ENCODE measurements at regions not wholly inside any gene's neighbourhood (a gene's known extent, or its start where the extent isn't known, plus 50 kb on each side); places are given as distances from the start of the nearest gene placed in this dataset.

DNA sequence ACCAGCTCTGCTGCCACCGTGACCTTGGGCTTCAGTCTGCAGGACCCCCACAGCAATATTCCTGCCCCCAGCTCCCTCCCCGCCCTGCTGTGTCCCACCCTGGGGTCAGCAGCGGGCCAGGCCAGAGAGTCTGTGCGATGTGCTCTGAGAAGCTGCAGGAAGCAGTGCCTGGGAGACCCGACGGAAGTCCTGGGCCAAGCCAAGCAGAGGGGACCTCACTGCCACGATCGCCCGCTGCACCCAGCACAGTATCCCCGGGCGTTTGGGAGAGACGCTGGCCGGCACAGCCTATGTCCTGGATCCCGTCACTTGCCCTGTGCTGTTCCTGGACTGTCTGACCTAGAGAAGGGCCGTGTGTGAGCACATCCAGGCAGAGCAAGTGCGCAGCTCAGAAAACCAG lies 106.6 kb upstream of the TTC34 start:
- H3K4me1 ChIP-seq (ENCODE audit: insufficient read depth, poor library complexity, severe bottlenecking): no peaks in the 10 kb centered on the region
- no peak for ATAC-seq (ENCODE audit: low read depth)

GRCh38 chr1:2908561-2908960 lies 107.1 kb upstream of the TTC34 start:
- H3K9me3 ChIP-seq (ENCODE audit: severe bottlenecking): no peaks in the 10 kb centered on the region
- DNase-seq (ENCODE audit: low spot score) (no peak), ATAC-seq (ENCODE audit: low read depth) (no peak)
- TF ChIP-seq, protein P1, sequence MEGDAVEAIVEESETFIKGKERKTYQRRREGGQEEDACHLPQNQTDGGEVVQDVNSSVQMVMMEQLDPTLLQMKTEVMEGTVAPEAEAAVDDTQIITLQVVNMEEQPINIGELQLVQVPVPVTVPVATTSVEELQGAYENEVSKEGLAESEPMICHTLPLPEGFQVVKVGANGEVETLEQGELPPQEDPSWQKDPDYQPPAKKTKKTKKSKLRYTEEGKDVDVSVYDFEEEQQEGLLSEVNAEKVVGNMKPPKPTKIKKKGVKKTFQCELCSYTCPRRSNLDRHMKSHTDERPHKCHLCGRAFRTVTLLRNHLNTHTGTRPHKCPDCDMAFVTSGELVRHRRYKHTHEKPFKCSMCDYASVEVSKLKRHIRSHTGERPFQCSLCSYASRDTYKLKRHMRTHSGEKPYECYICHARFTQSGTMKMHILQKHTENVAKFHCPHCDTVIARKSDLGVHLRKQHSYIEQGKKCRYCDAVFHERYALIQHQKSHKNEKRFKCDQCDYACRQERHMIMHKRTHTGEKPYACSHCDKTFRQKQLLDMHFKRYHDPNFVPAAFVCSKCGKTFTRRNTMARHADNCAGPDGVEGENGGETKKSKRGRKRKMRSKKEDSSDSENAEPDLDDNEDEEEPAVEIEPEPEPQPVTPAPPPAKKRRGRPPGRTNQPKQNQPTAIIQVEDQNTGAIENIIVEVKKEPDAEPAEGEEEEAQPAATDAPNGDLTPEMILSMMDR (IDR thresholded peaks at IDR 0.05; ENCODE audit: poor library complexity, severe bottlenecking): no peak
- H3K27ac ChIP-seq (ENCODE audit: poor library complexity, severe bottlenecking): no peak overlapping the region
- no peaks in the 10 kb centered on the region for H3K36me3 ChIP-seq (ENCODE audit: low read depth)
- H3K4me1 ChIP-seq (ENCODE audit: insufficient read depth, poor library complexity, severe bottlenecking): no peaks in the 10 kb centered on the region
- no peak overlapping the region for H3K4me3 ChIP-seq (ENCODE audit: severe bottlenecking)
- no peaks in the 10 kb centered on the region for H3K27me3 ChIP-seq (ENCODE audit: insufficient read depth, poor library complexity, severe bottlenecking)

More for the DNA sequence above, 106.6 kb upstream of the TTC34 start:
- no peak overlapping the region for H3K27ac ChIP-seq (ENCODE audit: poor library complexity, severe bottlenecking)
- H3K4me3 ChIP-seq (ENCODE audit: severe bottlenecking): no peak overlapping the region
- TF ChIP-seq, protein P1 (IDR thresholded peaks at IDR 0.05; ENCODE audit: poor library complexity, severe bottlenecking): no peak
- no peak for DNase-seq (ENCODE audit: low spot score)
- no peaks in the 10 kb centered on the region for H3K27me3 ChIP-seq (ENCODE audit: insufficient read depth, poor library complexity, severe bottlenecking)
- no peaks in the 10 kb centered on the region for H3K36me3 ChIP-seq (ENCODE audit: low read depth)
- H3K9me3 ChIP-seq (ENCODE audit: severe bottlenecking): no peaks in the 10 kb centered on the region

DNA sequence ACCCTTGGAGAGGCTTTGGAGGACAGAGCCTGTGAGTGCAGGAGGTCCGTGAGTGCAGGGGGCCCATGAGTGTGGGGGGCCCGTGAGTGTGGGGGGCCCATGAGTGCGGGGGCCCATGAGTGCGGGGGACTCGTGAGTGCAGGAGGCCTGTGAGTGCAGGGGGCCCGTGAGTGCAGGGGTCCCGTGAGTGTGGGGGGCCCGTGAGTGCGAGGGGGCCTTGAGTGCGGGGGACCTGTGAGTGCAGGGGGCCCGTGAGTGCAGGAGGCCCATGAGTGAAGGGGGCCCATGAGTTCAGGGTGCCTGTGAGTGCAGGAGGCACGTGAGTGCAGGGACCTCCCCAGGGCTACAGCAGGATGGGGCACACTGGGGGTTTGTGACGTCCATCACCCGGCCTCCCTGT lies 108.3 kb upstream of the TTC34 start:
- Histone ChIP-seq H3K4me1 (ENCODE audit: insufficient read depth, poor library complexity, severe bottlenecking) (no peaks in the 10 kb centered on the region), H3K27ac (ENCODE audit: poor library complexity, severe bottlenecking) (no peak overlapping the region), H3K36me3 (ENCODE audit: low read depth) (no peaks in the 10 kb centered on the region), H3K27me3 (ENCODE audit: insufficient read depth, poor library complexity, severe bottlenecking) (no peaks in the 10 kb centered on the region), H3K4me3 (ENCODE audit: severe bottlenecking) (no peak overlapping the region), H3K9me3 (ENCODE audit: severe bottlenecking) (no peaks in the 10 kb centered on the region)
- no peak for DNase-seq (ENCODE audit: low spot score)
- ATAC-seq (ENCODE audit: low read depth): no peak
- TF ChIP-seq, protein P1 (IDR thresholded peaks at IDR 0.05; ENCODE audit: poor library complexity, severe bottlenecking): no peak

DNA sequence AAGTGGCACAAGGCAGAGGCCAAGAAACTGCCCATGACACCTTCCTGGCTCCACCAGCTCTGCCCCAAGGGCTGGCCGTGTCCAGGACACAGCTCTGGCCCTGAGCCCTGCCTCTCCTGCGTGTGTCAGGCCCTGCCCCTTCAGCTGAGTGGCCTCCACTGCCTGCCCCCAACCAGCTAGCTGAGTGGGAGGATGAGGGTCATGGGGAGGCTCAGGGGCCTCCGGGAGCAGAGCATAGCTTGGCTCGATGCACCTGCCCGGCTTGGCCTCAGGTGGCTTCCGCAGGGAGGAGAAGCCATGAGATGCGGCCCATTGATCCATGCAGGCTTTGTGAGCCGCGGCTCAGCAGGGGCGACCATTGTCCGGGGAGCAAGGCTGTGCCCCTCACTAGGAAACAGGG lies 108.7 kb upstream of the TTC34 start:
- Histone ChIP-seq H3K4me3 (ENCODE audit: severe bottlenecking) (no peak overlapping the region), H3K27me3 (ENCODE audit: insufficient read depth, poor library complexity, severe bottlenecking) (no peaks in the 10 kb centered on the region), H3K4me1 (ENCODE audit: insufficient read depth, poor library complexity, severe bottlenecking) (no peaks in the 10 kb centered on the region), H3K9me3 (ENCODE audit: severe bottlenecking) (no peaks in the 10 kb centered on the region), H3K36me3 (ENCODE audit: low read depth) (no peaks in the 10 kb centered on the region), H3K27ac (ENCODE audit: poor library complexity, severe bottlenecking) (no peak overlapping the region)
- DNase-seq (ENCODE audit: low spot score) (no peak), ATAC-seq (ENCODE audit: low read depth) (no peak)
- TF ChIP-seq, protein P1 (IDR thresholded peaks at IDR 0.05; ENCODE audit: poor library complexity, severe bottlenecking): no peak

DNA sequence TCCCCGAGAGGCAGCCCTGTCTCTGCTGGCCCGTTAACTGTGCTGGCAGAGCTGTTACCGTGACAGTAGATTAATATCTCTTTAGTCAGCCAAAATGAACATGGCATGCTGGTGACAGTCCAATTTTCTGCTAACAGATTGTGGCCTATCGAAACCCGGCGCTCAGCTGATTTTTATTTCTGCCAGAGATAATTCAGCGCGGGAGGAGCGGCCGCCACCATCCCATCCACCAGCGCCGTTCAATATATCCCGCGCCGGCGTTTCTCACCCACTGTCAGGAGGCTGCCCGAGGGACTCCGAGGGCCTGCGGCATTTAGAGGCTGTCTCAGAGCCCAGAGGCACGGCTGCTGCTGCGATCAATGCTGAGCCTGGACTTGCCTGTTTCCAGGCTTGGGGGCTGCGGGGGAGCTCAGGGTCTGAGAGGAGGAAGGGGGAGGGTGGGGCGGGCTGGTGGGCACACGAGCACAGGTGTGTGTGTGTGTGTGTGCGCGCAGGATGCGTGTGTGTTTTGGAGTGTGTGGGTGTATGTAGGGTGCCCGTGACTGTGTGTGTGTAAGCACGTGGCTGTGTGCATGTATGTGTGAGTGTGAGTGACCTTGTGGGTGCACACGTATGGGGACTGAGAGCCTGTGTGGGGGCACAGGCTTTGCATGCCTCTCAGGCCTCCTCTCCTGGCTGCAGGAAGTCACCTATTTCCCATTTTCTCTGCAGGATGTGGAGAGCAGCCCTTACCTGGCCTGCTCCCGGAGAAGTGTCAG lies 109.7 kb upstream of the ACTRT2 start:
- no peaks in the 10 kb centered on the region for H3K36me3 ChIP-seq (ENCODE audit: low read depth)
- TF ChIP-seq, protein P1 (IDR thresholded peaks at IDR 0.05; ENCODE audit: poor library complexity, severe bottlenecking): no peak
- H3K27ac ChIP-seq (ENCODE audit: poor library complexity, severe bottlenecking): no peak overlapping the region
- no peaks in the 10 kb centered on the region for H3K9me3 ChIP-seq (ENCODE audit: severe bottlenecking)
- no peaks in the 10 kb centered on the region for H3K4me1 ChIP-seq (ENCODE audit: insufficient read depth, poor library complexity, severe bottlenecking)
- H3K4me3 ChIP-seq (ENCODE audit: severe bottlenecking): no peak overlapping the region
- no peak for DNase-seq (ENCODE audit: low spot score)
- no peaks in the 10 kb centered on the region for H3K27me3 ChIP-seq (ENCODE audit: insufficient read depth, poor library complexity, severe bottlenecking)
- no peak for ATAC-seq (ENCODE audit: low read depth)
